ENCODE measurements at regions not wholly inside any gene's neighbourhood (a gene's known extent, or its start where the extent isn't known, plus 50 kb on each side); places are given as distances from the start of the nearest gene placed in this dataset.
"Not testable (repeated sequence)": the region's sequence is repeated elsewhere in the genome, so short reads cannot be mapped to it uniquely, and the experiment has no call there.

DNA sequence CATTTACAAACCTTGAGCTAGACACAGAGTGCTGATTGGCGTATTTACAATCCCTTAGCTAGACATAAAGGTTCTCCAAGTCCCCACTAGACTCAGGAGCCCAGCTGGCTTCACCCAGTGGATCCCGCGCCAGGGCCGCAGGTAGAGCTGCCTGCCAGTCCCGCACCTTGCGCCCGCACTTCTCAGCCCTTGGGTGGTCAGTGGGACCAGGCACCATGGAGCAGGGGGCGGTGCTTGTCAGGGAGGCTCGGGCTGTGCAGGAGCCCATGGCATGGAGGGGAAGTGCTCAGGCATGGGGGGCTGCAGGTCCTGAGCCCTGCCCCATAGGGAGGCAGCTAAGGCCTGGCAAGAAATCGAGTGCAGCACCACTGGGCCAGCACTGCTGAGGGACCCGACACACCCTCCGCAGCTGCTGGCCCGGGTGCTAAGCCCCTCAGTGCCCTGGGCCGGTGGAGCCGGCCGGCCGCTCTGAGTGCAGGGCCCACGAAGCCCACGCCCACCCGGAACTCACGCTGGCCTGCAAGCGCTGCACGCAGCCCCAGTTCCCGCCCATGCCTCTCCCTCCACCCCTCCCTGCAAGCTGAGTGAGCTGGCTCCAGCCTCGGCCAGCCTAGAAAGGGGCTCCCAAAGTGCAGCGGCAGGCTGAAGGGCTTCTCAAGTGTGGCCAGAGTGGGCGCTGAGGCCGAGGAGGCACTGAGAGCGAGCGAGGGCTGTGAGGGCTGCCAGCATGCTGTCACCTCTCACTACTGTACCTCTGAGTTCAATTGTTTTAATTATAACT, 1213.9 kb downstream of the OTOL1 start:
- Histone ChIP-seq H3K27me3 (ENCODE audit: control insufficient read depth in 3 of 3, insufficient read depth in 3 of 3, low read length in 2 of 3) (no peaks in the 10 kb centered on the region), H3K4me1 (ENCODE audit: control insufficient read depth in 5 of 5, insufficient read depth in 5 of 5, low read length in 5 of 5) (peaks cover 0 to 5% (median 0%) of the 10 kb centered on the region in 5 donors), H3K27ac (ENCODE audit: low read depth in 1 of 2, low read length in 1 of 2) (no peak overlapping the region), H3K9me3 (ENCODE audit: control insufficient read depth in 4 of 4, insufficient read depth in 3 of 4, low read length in 3 of 4) (no peaks in the 10 kb centered on the region), H3K36me3 (ENCODE audit: control insufficient read depth in 4 of 4, insufficient read depth in 4 of 4, low read length in 4 of 4) (no peaks in the 10 kb centered on the region), H3K4me3 (no peak overlapping the region), H3K9ac (ENCODE audit: insufficient read depth in 1 of 2, low read length in 2 of 2) (no peak overlapping the region)
- WGBS, 2 donors, result 89 to 92% methylated on average over 27 to 30 of the region's 30 CpGs
- TF ChIP-seq, protein P1, sequence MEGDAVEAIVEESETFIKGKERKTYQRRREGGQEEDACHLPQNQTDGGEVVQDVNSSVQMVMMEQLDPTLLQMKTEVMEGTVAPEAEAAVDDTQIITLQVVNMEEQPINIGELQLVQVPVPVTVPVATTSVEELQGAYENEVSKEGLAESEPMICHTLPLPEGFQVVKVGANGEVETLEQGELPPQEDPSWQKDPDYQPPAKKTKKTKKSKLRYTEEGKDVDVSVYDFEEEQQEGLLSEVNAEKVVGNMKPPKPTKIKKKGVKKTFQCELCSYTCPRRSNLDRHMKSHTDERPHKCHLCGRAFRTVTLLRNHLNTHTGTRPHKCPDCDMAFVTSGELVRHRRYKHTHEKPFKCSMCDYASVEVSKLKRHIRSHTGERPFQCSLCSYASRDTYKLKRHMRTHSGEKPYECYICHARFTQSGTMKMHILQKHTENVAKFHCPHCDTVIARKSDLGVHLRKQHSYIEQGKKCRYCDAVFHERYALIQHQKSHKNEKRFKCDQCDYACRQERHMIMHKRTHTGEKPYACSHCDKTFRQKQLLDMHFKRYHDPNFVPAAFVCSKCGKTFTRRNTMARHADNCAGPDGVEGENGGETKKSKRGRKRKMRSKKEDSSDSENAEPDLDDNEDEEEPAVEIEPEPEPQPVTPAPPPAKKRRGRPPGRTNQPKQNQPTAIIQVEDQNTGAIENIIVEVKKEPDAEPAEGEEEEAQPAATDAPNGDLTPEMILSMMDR (IDR thresholded peaks at IDR 0.05; ENCODE audit: control extremely low read depth, extremely low read depth), result no peak
- ATAC-seq (ENCODE audit: insufficient read depth, low FRiP score) (no peak), DNase-seq (no peak)

DNA sequence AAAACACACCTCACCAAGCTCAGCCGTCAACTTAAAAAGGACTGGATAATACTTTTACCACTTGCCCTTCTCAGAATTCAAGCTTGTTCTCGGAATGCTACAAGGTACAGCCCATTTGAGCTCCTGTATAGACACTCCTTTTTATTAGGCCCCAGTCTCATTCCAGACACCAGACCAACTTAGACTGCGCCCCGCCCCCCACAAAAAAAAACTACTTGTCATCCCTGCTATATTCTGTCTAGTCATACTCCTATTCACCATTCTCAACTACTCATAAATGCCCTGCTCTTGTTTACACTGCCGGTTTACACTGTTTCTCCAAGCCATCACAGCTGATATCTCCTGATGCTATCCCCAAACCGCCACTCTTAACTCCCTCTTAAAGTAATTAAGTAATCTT, 1220.5 kb downstream of the OTOL1 start:
- not testable (repeated sequence) for H3K36me3 ChIP-seq (ENCODE audit: control insufficient read depth in 4 of 4, insufficient read depth in 4 of 4, low read length in 4 of 4); H3K4me3 ChIP-seq; H3K27me3 ChIP-seq (ENCODE audit: control insufficient read depth in 3 of 3, insufficient read depth in 3 of 3, low read length in 2 of 3); H3K9me3 ChIP-seq (ENCODE audit: control insufficient read depth in 4 of 4, insufficient read depth in 3 of 4, low read length in 3 of 4); H3K4me1 ChIP-seq (ENCODE audit: control insufficient read depth in 5 of 5, insufficient read depth in 5 of 5, low read length in 5 of 5); H3K9ac ChIP-seq (ENCODE audit: insufficient read depth in 1 of 2, low read length in 2 of 2); DNase-seq; ATAC-seq (ENCODE audit: insufficient read depth, low FRiP score); H3K27ac ChIP-seq (ENCODE audit: low read depth in 1 of 2, low read length in 1 of 2)
- 74 to 79% methylated on average over 5 to 6 of the region's 6 CpGs for WGBS, 2 donors

DNA sequence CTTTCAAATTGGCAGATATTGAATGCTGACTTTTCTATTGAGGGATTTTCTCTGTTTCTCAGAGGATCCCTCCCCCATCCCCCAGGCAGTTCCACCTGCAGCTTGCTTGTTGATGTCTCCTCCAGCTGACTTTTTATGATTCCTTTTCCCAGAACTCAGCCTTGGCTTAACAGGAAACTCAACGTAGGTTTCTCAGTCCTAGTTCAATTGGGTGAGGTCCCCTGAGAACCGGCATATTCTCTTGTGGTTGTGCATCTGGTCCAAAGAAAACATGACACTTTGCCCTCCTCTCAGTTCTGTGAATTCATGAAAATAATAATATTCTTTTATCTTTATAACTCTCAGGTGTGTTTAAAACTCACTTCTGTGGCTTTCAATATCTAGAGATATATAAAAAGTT, 1222.1 kb downstream of the OTOL1 start:
- H3K4me1 ChIP-seq (ENCODE audit: control insufficient read depth in 5 of 5, insufficient read depth in 5 of 5, low read length in 5 of 5), result peaks cover 0 to 8% (median 0%) of the 10 kb centered on the region in 5 donors
- no peaks in the 10 kb centered on the region for H3K36me3 ChIP-seq (ENCODE audit: control insufficient read depth in 4 of 4, insufficient read depth in 4 of 4, low read length in 4 of 4)

DNA sequence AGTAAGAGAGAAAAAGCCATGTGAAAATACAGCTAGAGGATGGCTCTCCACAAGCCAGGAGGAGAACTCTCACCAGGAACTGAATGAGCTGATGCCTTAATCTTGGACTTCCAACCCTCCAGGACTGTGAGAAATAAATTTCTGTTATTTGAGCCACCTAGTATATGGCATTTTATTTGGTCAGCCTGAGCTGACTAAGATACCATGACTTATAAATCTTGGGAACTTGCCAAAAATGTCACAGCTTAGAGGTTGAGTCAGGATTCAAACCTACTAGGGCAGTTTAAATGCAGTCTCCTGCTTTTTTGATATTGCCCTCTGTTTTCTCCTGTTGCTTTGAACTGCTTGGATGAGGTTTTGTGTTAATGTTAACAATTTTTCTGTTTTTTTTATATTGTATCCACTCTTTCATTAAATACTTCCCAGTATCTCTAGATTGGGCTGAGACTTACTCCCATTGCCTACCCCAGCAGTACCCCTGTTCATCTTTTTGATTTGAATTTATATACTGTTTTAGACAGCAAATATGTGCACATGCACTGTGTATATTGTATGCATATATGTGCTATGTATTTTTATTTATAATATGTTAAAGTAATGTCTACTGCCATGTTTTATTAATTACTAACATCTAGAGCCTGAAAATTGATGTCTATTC, 1223.2 kb downstream of the OTOL1 start:
- peak; percentile 69 for ATAC-seq (ENCODE audit: insufficient read depth, low FRiP score)
- Histone ChIP-seq H3K9ac (ENCODE audit: insufficient read depth in 1 of 2, low read length in 2 of 2) (no peak overlapping the region), H3K27me3 (ENCODE audit: control insufficient read depth in 3 of 3, insufficient read depth in 3 of 3, low read length in 2 of 3) (no peaks in the 10 kb centered on the region), H3K27ac (ENCODE audit: low read depth in 1 of 2, low read length in 1 of 2) (no peak overlapping the region), H3K4me1 (ENCODE audit: control insufficient read depth in 5 of 5, insufficient read depth in 5 of 5, low read length in 5 of 5) (peaks cover 0 to 8% (median 0%) of the 10 kb centered on the region in 5 donors), H3K4me3 (no peak overlapping the region), H3K36me3 (ENCODE audit: control insufficient read depth in 4 of 4, insufficient read depth in 4 of 4, low read length in 4 of 4) (no peaks in the 10 kb centered on the region), H3K9me3 (ENCODE audit: control insufficient read depth in 4 of 4, insufficient read depth in 3 of 4, low read length in 3 of 4) (no peaks in the 10 kb centered on the region)
- TF ChIP-seq, protein P1 (IDR thresholded peaks at IDR 0.05; ENCODE audit: control extremely low read depth, extremely low read depth), result no peak
- peak in 1 of 3 donors; percentile 3 for DNase-seq

More for the DNA sequence above, 1222.1 kb downstream of the OTOL1 start:
- Histone ChIP-seq H3K4me3 (no peak overlapping the region), H3K9me3 (ENCODE audit: control insufficient read depth in 4 of 4, insufficient read depth in 3 of 4, low read length in 3 of 4) (no peaks in the 10 kb centered on the region), H3K9ac (ENCODE audit: insufficient read depth in 1 of 2, low read length in 2 of 2) (no peak overlapping the region), H3K27ac (ENCODE audit: low read depth in 1 of 2, low read length in 1 of 2) (no peak overlapping the region), H3K27me3 (ENCODE audit: control insufficient read depth in 3 of 3, insufficient read depth in 3 of 3, low read length in 2 of 3) (no peaks in the 10 kb centered on the region)
- 62 to 71% methylated on average over 2 of the region's 2 CpGs for WGBS, 2 donors
- TF ChIP-seq, protein P1 (IDR thresholded peaks at IDR 0.05; ENCODE audit: control extremely low read depth, extremely low read depth), result no peak
- ATAC-seq (ENCODE audit: insufficient read depth, low FRiP score) (no peak), DNase-seq (no peak)
